Uterus (tissue), 2 donors: ENCODE measurements at regions not wholly inside any gene's neighbourhood (a gene's known extent, or its start where the extent isn't known, plus 50 kb on each side); places are given as distances from the start of the nearest gene placed in this dataset.

Source experiments
- CTCF ChIP-seq, 4 experiments: fragments of 200-600 bp in 2 of 4; fragments of 450-650 bp in 2 of 4; sonication (generic) in 2 of 4; IDR thresholded peaks; one replicate each; pipeline ENCODE4 v1.5.1; 2016 to 2019; ENCODE audit warnings: antibody characterized with exemption in 4 of 4, mild to moderate bottlenecking in 2 of 4, moderate library complexity in 1 of 4
- POLR2A ChIP-seq, 2 donors: fragments of 450-650 bp; IDR thresholded peaks; one replicate each; pipeline ENCODE4 v1.6.1; 2016; ENCODE audit warnings: antibody characterized with exemption in 2 of 2, mild to moderate bottlenecking in 1 of 2, moderate library complexity in 1 of 2

- TF ChIP-seq POLR2A (IDR thresholded peaks at IDR 0.05) (no peak), CTCF (IDR thresholded peaks at IDR 0.05) (no peak)
Observed at GRCh38 chr22:48953830-48954229, 873.8 kb downstream of the BRD1 start.
